NCI-H524 treated with DMSO at 0.1 percent for 48 hours (cell line): ENCODE measurements at regions not wholly inside any gene's neighbourhood (a gene's known extent, or its start where the extent isn't known, plus 50 kb on each side); places are given as distances from the start of the nearest gene placed in this dataset.
A peak's percentile ranks its signal among the peaks of the same experiment; 100 is the strongest.

Experiments used
- DNase-seq: peaks from one replicate; lab custom pipeline; 2025; lab: John Stamatoyannopoulos, UW

DNA sequence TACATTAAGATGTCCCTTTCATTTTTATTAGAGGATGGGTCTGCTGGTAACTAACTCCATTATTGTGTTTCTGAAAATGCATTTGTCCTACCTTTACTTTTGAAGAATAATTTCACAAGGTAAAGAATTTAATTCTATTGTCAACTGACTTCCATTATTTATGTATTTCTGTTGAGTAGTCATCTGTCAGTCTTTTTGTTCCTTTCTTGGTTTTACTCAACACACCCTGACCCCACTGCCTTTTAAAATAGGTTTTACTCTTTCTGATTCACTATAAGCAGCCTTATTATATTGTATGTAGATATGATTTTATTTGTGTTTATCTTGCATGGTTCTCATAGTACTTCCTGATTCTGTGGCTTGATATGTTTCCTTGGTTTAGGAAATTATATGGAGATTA, 237.5 kb downstream of the TGFB2 start:
- DNase-seq = no peak

DNA sequence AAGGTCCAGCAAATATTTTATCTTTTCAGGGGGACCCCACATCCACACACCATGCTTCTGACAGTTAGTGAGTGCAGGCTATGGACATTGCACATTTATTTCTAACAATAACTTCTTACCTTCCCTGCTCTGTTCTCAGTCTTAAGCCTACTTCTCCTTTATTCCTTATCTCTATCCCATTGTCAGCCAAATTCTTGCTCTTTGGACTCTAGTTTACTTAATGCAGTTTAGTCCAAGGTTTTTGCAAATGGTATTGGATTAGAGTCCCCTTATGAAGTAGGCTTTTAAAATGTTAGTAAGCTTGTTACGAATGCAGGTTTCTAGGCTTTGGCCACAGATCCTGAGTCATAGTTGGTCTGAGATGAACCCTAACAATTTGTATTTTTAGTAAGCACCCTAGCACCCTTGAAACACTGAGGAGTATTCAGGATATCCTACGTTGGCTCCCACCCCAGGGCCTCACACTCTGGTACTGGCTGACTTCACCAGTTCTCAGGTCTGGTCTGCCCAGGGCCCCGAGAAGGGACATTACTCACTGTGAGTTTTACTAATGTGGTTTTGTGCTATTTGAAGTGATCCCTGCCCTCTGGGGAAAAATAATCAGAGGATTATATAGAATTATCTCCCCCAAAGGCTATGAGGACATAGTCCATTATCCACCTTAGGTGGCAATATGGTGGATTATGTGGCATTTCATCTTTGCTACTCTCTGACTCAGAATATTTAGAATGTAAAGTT, 239.5 kb downstream of the TGFB2 start:
- DNase-seq = peak; percentile 1

DNA sequence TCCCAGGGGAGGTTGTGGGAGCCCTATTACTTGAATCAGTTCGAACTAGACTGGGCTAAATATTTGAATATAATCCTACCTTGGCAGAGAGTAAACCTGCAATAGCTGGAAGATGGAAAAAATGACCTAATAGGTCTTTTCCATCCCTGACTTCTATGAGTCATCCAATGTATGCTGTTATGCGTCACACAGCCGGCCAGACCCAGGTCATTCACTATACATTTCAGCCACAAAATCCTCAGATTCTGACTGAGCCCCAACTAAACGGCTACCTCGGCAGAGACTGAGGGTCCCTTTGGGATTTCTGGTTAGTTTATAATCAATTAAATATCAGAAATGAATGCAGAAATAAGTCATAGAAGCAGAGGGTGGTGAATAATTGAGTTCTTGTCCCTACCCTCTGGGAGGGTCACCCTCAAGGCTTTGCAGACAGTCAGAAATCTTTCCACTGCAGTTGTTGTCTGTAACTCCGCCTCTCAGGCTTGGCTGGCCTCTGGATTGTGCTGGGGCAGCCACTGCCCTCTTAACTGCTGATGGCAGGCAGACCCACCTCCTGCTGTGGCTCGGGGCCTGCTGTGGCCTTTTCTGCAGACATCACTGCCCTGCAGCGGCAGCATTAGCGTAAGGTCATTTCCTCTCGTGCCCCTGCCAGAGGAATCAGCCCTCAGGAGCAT, 240.5 kb downstream of the TGFB2 start:
- no peak for DNase-seq

DNA sequence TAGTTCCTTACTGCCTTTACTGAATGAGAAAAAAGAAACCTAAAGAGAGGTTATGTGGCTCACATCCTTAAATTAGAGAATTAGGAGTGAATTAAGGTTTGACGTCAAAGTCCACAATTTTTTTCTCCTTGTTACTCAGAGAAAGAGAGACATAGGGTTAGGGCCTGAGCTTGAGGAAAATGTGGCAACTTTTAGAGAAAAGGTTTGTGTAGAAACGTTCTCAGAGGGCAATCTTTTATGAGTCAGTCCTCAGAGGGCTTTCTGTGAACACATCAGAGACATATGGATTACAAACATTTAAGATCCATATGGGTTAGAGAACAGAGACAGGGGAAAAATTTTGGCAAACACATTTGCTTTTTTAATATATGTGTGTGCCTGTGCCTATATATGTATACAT, 242.8 kb downstream of the TGFB2 start:
- DNase-seq = no peak

DNA sequence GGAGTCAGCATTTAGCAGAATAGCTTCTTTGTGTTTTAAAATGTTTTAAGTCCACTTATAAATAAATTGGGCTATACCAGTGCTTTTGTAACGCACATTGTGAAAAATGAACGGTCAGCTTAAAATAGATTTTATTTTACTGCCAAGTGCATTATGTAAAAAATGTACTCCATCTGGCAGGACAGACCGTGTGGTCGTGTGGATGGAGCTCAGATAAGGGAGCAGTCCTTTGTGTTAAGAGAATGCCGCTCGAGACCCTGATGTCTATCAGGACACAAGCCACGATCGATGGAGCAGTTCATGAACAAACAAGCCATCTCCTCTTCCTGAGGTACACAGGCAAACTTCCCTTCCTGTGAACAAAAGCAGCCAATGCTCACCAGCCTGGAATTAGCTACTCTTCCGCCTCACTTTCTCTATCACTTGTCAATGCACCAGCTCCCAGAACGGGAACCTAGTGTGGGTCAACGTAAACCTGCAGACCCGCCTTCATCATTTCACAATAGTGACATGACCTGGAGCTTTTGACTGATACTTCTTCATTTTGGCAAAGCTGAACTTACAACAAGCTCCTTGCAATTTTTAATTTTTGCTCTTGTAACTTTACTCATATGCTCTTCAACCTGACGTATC, 243.5 kb downstream of the TGFB2 start:
- DNase-seq = no peak

DNA sequence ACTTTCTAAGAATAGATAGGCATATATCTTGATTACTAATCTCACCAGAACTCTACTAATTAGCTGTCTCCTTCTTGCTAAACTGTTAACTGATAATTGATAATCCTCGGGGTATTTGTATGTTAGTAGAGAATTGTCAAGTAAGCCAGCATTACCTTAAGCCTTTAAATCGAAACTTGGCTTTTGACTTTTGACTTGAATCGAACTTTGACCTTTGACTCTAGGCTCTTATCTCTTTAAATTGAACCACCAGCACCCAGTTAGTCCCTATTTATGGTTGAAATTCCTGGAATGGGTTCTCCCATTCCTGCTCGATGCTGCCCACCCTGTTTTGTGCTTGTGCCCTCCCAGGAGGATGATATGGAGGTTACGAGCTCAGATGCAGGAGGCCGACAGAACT, 244.4 kb downstream of the TGFB2 start:
- DNase-seq = no peak

DNA sequence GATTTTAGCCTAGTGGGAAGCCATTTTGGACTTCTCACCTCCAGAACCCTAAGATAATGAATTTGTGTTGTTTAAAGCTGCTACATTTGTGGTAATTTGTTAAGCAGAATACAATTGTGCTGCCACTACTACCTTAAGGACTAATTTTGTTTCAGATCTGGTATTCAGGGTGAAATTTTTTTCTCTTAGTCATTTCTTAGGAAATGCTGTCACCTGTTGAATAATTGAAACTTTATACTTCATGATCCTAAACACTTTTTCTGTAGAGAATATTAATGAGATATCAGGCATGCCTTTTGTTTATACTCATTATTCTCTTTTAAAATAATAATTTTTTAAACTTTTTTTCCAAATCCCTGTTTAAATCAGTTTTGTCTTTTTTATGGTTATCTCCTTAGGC, 246.8 kb downstream of the TGFB2 start:
- no peak for DNase-seq

DNA sequence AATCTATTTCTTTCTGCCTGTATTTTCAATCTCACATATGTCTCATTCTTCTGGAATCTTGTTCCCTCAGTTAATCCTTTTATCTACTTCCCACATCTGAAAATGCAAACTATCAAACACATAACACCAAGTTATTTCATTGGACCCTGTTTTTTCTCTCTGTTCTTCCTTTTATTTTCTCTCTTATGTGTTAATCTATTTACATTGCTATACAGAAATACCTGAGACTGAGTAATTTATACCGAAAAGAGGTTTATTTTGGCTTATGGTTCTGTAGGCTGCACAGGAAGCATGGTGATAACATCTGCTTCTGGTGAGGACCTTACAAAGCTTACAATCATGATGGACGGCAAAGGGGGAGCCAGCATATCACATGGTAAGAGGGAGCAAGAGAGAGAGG, 247.6 kb downstream of the TGFB2 start:
- no peak for DNase-seq

DNA sequence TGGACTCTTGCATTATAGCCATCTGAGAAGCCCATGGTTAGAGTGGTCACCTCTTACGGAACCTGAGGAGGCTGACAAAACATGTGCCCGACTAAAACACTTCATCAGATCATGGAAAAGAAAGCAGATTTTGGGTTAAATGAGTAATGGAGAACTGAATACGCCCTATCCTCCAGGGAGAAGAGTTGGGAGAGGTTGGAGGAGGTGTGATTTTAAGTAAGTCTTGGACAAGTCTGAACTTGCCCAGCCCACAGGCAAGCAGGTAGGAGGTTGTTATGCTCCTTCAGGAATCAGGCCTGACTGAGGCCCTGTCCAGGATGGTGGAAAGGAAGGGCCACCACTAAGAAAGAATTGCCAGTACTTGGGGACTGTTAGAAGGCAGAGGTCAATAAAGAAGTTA, 255.8 kb downstream of the TGFB2 start:
- DNase-seq = no peak

DNA sequence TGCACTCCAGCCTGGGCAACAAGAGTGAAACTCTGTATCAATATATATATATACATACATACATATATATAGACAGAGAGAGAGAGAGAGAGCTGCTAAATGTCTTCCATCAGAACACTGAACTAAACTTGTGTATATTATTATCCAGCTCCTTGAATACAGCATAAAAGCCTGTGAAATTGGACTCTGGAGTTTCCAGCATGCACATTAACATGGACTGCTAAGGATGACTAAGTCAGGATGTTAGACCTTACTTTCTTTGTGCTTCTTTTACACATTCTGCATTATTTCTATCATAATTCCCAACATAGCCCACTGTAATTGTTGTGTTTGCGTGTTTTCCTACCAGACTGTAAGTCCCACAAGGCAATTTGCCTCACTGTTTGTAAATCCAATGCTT, 259.1 kb downstream of the TGFB2 start:
- no peak for DNase-seq

DNA sequence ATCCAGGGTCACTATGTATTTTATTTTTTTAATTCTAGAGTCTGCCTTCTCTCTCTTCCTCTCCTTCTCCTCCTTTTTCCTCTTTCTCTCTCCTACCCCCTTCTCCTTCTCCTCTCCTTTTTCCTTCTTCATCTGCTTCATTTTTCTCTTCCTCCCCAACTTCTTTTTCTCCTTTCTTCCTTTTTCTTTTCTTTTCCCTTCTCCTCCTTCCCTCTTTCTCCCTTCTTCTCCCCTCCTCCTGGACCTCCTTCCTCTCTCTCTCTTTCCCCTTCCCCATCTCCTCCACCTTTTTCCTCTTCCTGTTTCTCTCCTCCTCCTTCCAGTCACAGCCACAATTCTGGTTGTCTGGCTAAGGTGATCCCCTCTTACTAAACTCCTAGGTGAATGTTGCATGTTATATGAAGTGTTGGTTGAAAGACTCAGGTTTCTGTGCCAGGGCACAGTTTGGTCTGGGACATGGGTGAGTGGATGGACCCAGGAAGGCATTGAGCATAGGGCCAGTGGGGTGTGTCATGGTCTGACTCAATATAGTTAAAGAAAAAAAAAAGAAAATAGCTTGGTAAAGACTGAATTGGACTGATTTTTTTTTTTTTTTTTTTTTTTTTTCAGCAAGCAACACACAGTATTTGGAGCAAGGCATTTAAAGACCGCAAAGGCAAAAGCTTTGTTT, 266.9 kb downstream of the TGFB2 start:
- no peak for DNase-seq

DNA sequence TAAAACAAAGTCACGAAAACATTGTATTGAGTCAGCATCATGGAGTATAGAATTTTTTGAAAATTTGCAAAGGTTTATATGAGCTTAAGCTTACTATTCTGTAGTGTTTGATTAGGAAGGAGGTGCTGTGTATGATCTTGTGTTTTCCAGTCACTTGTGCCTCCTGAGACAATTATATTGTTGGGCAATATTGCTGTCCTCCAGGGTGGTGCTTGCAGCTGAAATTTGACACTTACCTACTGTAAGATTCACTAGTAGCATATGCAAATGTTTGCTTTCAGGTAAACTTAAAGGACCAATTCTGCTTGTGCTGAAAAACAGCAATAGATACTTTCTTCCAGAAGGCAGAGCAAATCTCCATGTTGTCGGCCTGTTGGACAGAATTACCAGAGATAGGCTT, 268.0 kb downstream of the TGFB2 start:
- DNase-seq = no peak

DNA sequence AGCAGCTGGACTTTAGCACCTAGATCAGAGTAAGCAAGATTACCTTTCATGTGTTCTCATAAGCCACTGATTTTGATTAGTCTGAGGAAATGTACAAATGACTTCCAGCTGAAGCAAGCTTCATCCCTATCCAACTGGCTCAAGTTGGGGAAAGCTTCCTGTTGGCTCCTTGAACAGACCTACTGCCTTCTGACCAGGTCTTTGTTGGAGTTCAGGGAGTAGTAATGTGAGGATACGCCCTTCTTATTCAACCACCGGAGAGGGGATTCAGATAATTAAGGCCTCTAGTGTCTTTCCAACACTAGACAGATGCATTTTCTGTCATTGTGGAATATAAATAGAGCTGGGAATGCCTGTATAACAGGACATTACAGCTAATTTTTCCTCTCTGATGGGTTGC, 268.9 kb downstream of the TGFB2 start:
- DNase-seq = no peak

DNA sequence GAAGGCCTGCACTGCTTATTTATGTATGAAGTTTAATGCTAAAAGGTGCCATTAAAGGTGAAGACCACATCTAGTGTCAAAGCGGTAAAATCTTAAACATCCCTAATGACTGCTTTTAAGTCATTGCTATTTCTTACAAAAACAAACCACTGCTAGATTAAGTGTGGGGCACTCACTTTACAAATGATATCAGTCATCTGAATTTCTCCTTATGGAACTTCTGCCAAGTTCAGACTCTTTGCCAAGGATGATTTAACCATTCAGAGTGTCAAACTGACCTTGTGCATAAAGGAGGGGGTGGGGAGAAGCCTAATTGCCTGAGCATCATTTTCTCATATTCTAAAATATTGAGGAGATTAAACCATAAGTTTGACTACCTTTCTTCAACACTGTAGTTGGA, 271.5 kb downstream of the TGFB2 start:
- no peak for DNase-seq

DNA sequence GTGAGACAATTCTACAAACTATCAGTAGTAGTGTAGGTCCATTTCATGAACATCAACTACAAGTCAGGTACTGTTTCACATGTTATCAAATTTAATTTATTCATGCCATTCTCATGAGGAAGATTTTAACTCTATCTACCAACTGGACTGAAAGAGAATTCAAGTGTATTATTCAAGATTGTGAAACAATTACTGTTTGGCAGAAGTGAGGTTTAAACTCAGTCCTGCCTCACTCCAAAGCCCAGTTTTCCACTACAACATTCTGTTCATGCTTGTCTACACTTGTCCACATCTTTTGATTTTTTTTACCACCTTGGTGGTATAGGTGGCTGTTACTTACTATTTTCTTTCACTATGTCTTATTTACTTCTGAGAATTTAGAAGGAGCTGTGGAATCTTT, 272.9 kb downstream of the TGFB2 start:
- no peak for DNase-seq

DNA sequence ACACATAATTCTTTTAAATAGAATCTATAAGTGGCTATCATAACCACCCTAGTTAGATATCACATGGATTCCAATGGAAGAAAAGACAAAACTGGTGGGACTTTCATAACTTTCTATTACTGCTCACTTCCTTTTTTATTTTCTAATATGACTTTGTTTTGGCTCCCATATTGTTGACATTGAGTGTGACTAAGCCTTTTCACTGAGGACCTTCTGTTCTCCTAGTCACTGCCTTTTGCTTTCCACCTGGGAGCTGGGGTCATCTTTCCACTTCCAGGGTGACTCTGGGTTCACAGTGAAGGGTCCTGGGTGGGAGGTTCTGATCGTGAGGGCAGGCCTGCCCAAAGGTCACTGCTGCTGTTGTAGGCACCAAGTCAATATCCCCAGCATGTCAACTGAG, 275.8 kb downstream of the TGFB2 start:
- no peak for DNase-seq

DNA sequence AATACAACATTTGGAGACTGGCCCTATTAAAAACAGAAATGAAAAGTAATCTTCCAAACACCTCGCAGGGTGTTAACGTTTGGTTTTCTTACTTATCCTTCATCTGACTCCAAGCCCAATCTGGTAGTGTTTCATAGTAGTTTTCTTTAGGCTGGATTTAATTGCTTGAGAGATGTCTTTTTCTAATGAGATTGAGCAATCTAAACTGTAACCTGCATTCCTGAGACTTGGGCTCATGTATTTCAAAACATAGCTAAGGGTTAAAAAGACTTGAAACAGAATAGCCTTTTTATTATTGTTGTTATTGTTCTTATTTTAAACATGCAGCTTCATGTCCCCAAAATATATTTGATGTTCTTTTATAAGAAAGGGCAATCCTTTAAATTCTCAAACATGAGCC, 278.9 kb downstream of the TGFB2 start:
- DNase-seq = no peak

DNA sequence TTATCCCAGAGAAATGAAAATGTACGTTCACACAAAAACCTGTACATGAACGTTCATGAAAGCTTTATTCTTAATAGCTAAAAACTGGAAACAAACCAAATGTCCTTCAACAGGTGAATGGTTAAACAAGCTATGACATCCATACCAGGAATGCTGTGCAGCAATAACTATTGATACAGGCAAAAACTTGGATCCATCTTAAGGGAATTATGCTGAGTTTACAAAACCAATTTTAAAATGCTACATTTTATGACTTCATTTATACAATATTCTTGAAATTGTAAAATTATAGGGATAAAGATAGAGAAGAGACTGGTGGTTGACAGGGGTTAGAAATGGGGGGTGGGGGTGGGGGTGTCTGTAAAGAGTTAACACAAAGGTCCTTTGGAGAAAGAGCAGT, 280.3 kb downstream of the TGFB2 start:
- no peak for DNase-seq

DNA sequence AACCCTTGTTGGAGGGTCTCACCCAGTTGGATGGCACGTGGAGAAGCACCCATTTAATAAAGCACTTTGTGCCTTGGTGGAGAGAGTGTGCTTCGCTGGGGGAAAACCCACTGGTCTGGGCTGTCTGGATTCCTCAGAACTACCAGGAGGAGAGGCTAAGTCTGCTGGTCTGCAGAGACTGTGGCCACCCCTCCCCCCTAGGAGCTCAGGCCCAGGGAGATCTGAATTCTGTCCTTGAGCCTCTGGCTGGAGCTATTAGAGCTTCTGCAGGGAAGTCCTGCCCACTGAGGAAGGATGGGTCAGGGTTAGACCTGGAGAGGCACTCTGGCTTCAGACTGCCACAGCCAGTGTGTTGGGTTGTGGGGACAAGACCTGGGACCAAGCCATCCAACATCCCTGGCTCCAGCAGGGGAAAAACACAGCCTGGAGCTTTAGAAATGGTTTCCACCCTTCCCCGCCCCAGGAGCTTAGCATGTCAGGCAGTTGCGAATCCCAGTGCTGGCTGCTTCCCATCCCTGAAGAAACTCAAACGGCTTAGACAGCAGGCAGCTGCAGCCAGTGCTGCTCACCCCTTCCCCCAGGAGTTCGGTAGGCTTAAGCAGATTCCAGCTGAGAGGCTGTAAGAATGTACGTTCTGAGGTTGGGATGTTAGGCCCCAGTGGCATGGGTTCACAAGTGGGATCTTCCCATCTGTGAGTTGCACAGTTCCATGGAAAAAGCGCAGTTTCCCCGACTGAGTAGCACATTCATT, 288.3 kb downstream of the TGFB2 start:
- no peak for DNase-seq

DNA sequence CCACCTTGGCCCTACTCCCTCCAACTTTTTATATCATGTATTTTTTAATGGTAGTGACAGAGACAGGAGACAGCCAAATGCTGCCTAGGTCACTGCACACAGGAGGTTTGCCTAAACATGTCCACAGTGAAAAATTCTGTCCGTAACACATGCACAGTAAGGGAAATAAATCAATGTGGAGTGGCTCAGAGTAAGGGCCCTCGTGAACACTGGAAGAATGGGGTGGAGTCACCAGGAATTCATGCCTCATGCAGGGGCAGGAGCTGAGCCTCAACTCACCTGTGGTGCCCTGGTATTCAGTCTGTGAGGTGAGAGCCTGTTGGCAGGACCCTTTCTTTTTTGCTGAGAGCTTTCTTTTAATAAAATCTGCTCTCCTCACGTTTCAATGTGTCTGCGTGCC, 289.1 kb downstream of the TGFB2 start:
- DNase-seq = no peak

DNA sequence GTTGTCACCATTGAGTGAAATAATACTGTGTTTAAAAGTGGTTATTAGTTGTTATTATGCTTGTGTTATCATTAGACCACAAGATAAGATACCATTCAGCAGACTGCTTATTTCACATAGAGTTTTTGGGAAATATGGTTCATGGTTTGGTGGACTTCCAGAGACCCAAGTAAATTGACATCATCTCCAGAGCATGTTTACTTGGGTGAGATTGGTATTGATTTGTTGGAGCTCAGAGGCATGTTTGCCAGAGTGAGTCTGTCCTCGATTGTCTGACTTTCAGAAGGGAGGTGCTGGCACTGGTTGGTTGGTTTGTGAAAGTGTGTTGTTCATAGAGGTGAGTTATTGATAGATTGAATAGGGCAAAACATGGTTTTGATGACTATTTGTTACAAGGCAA, 291.4 kb downstream of the TGFB2 start:
- DNase-seq = no peak

DNA sequence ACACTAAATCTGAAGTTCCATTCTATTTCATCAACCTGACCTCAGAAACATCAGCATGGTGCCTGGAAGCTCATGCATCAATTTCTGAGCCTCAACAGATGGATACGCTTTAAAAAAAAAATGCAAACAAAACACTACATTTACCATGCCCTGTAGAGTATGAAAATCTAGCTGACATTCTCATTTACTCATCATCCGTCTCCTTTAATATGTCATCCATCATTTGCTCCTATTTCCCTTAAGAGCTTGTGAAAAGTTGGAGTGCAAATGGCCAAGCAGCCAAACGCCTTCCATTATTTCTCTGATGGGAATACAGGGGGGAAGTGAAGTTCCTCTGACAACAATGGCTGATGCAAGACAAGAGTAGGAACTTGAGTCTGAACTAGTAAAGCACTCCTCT, 295.0 kb downstream of the TGFB2 start:
- DNase-seq = no peak
